HepG2 (cell line): ENCODE measurements at regions not wholly inside any gene's neighbourhood (a gene's known extent, or its start where the extent isn't known, plus 50 kb on each side); places are given as distances from the start of the nearest gene placed in this dataset.

Source experiments
- ATAC-seq: fragments of 200-7000 bp; cut with Tn5 transposase; 3 replicates; pipeline ENCODE4 v1.9.1; 2020; ENCODE audit warnings: mild to moderate bottlenecking, moderate library complexity
- BruUV-seq: library from RNA; stranded (reverse); fragments of 400-500 nt; replicated peaks from 2 replicates; lab custom pipeline; 2021; lab: Mats Ljungman, UMichigan
- CTCF ChIA-PET: fragments of 300-600 bp; formaldehyde crosslinking; extraction: SDS; loops from one replicate; lab custom pipeline; 2021; ENCODE audit warnings: low total read pairs, inconsistent platforms, low intra/inter-chr PET ratio; lab: Yijun Ruan, JAX
- POLR2A ChIA-PET: fragments of 350-600 bp; sonication (Branson Sonifier 250); formaldehyde crosslinking; loops from one replicate; lab custom pipeline; 2020; ENCODE audit warnings: antibody characterized with exemption, inconsistent platforms; lab: Yijun Ruan, JAX
- DNase-seq: peaks from one replicate; pipeline ENCODE4 v3.0.0-alpha.2; 2015; ENCODE audit warnings: low spot score
- FAIRE-seq: peaks from 3 replicates; lab custom pipeline; 2011; peaks lifted over from hg19 to GRCh38; lab: Jason Lieb, UNC
- H2AFZ ChIP-seq: one replicate; pipeline ENCODE4 v1.6.1; 2011; ENCODE audit warnings: low read length, inconsistent platforms
- H3K27ac ChIP-seq: fragments of 300-600 bp; 3 replicates; pipeline ENCODE4 v1.8.0; 2011; ENCODE audit warnings: mixed run types, mild to moderate bottlenecking, mixed read lengths, low read length, inconsistent platforms; ENCODE audit not compliant: insufficient read depth; ENCODE audit errors: extremely low read length
- H3K27me3 ChIP-seq, 2 experiments: fragments of 200-600 bp in 1 of 2; 2 replicates in 1 of 2; 3 replicates in 1 of 2; pipeline versions ENCODE4 v1.6.0 to v1.8.0; 2011; ENCODE audit warnings: low read length in 2 of 2, mild to moderate bottlenecking in 2 of 2, moderate library complexity in 2 of 2, inconsistent platforms in 1 of 2; ENCODE audit not compliant: insufficient read depth in 2 of 2, control insufficient read depth in 1 of 2
- H3K36me3 ChIP-seq, 2 experiments: fragments of 200-600 bp in 1 of 2; replicated peaks in 1 of 2; 2 replicates in 1 of 2; 3 replicates in 1 of 2; pipeline versions ENCODE4 v1.5.1 to v1.8.0; 2011; ENCODE audit warnings: low read length in 2 of 2, inconsistent platforms in 1 of 2; ENCODE audit not compliant: insufficient read depth in 2 of 2, control insufficient read depth in 1 of 2
- H3K4me1 ChIP-seq: 2 replicates; pipeline ENCODE4 v1.5.1; 2012; ENCODE audit warnings: low read length, inconsistent platforms; ENCODE audit not compliant: insufficient read depth
- H3K4me2 ChIP-seq: 2 replicates; pipeline ENCODE4 v1.6.0; 2011; ENCODE audit warnings: low read depth, low read length, inconsistent platforms
- H3K4me3 ChIP-seq, 3 experiments: fragments of 200-600 bp in 1 of 3; sonication (generic), shearing (Covaris generic) in 1 of 3; replicated peaks in 1 of 3; 2 replicates each; pipeline ENCODE4 v1.5.1; 2011 to 2016; ENCODE audit warnings: low read length in 3 of 3, inconsistent platforms in 2 of 3, low read depth in 2 of 3, mild to moderate bottlenecking in 2 of 3, control low read depth in 1 of 3, mixed read lengths in 1 of 3; ENCODE audit not compliant: insufficient read depth in 1 of 3
- H3K79me2 ChIP-seq: one replicate; pipeline ENCODE4 v1.6.1; 2011; ENCODE audit warnings: low read length, inconsistent platforms; ENCODE audit not compliant: insufficient read depth
- H3K9ac ChIP-seq: 2 replicates; pipeline ENCODE4 v1.6.0; 2011; ENCODE audit warnings: mild to moderate bottlenecking, low read depth, low read length, inconsistent platforms; ENCODE audit not compliant: insufficient read depth
- H3K9me3 ChIP-seq: 2 replicates; pipeline ENCODE4 v1.5.1; 2012; ENCODE audit warnings: mild to moderate bottlenecking, low read length
- H4K20me1 ChIP-seq: 2 replicates; pipeline ENCODE4 v1.6.0; 2011; ENCODE audit warnings: inconsistent platforms, mild to moderate bottlenecking, low read length, moderate library complexity; ENCODE audit not compliant: insufficient read depth
- ATRX ChIP-seq: sonication (generic); formaldehyde crosslinking; IDR thresholded peaks from 2 replicates; pipeline ENCODE4 v1.4.0; 2020; ENCODE audit warnings: missing genetic modification reagents, borderline replicate concordance
- EZH2 ChIP-seq: conservative IDR thresholded peaks from 2 replicates; pipeline ENCODE4 v1.6.1; 2012; ENCODE audit warnings: mild to moderate bottlenecking, low read depth, low read length, moderate library complexity
- FOXK1 ChIP-seq: sonication (generic); formaldehyde crosslinking; IDR thresholded peaks from 2 replicates; pipeline ENCODE4 v1.4.0; 2020; ENCODE audit warnings: low read depth, missing genetic modification reagents, borderline replicate concordance
- NFRKB ChIP-seq: fragments of 450-650 bp; IDR thresholded peaks from 2 replicates; pipeline ENCODE4 v1.6.1; 2017
- NKX3-1 ChIP-seq: sonication (generic); formaldehyde crosslinking; IDR thresholded peaks from 2 replicates; pipeline ENCODE4 v1.5.0; 2020; ENCODE audit warnings: missing genetic modification reagents
- PCBP2 ChIP-seq: fragments of 200-400 bp; formaldehyde crosslinking; optimal IDR thresholded peaks from 2 replicates; pipeline ENCODE3; 2018; ENCODE audit warnings: low read length, low read depth; ENCODE audit not compliant: poor library complexity, severe bottlenecking
- PPARG ChIP-seq: conservative IDR thresholded peaks from 2 replicates; pipeline ENCODE4 v1.6.1; 2016; ENCODE audit warnings: missing biosample characterization, missing genetic modification reagents
- RELA ChIP-seq: sonication (generic); formaldehyde crosslinking; IDR thresholded peaks from 2 replicates; pipeline ENCODE4 v1.4.0; 2020; ENCODE audit warnings: missing genetic modification reagents
- RXRA ChIP-seq: sonication (generic); formaldehyde crosslinking; IDR thresholded peaks from 2 replicates; pipeline ENCODE4 v1.5.1; 2020; ENCODE audit warnings: missing genetic modification reagents
- RXRB ChIP-seq: IDR thresholded peaks from 2 replicates; pipeline ENCODE4 v1.6.1; 2016; ENCODE audit warnings: borderline replicate concordance, missing genetic modification reagents, missing compliant biosample characterization
- SUZ12 ChIP-seq: fragments of 150-350 bp; IDR thresholded peaks from 2 replicates; pipeline ENCODE4 v1.6.1; 2014; ENCODE audit warnings: low read depth, low read length
- U2AF2 ChIP-seq: fragments of 200-400 bp; formaldehyde crosslinking; IDR thresholded peaks from 2 replicates; pipeline ENCODE4 v1.6.1; 2017; ENCODE audit warnings: low read depth, mild to moderate bottlenecking, low read length
- ZFP90 ChIP-seq: sonication (generic); formaldehyde crosslinking; IDR thresholded peaks from 2 replicates; pipeline ENCODE4 v1.8.0; 2022; ENCODE audit warnings: missing genetic modification reagents, mild to moderate bottlenecking, inconsistent platforms, borderline replicate concordance
- ZIK1 ChIP-seq: sonication (generic); formaldehyde crosslinking; IDR thresholded peaks from 2 replicates; pipeline ENCODE4 v1.5.0; 2020; ENCODE audit warnings: mild to moderate bottlenecking, low read depth, missing genetic modification reagents, borderline replicate concordance
- ZNF282 ChIP-seq: fragments of 450-650 bp; IDR thresholded peaks from 2 replicates; pipeline ENCODE4 v1.6.1; 2018; ENCODE audit not compliant: partially characterized antibody
- ZNF333 ChIP-seq: sonication (generic); formaldehyde crosslinking; IDR thresholded peaks from 2 replicates; pipeline ENCODE4 v1.4.0; 2020; ENCODE audit warnings: mild to moderate bottlenecking, missing genetic modification reagents, borderline replicate concordance
- ZNF749 ChIP-seq: sonication (generic); formaldehyde crosslinking; IDR thresholded peaks from 2 replicates; pipeline ENCODE4 v1.8.0; 2022; ENCODE audit warnings: mild to moderate bottlenecking, missing genetic modification reagents, moderate library complexity, borderline replicate concordance
- WGBS: methylation state at CpG from one replicate; pipeline ENCODE4 v1.1.6; 2017; ENCODE audit warnings: low lambda C conversion rate; 5-methylcytosine and 5-hydroxymethylcytosine counted together
- in situ Hi-C: cut with HindIII; loops from 2 replicates; pipeline ENCODE4 v1.10.0; 2017; ENCODE audit warnings: low pct_unique_long_range_greater_than_20kb; ENCODE audit not compliant: extremely low pct_ligation_motif_present
- intact Hi-C: fragments of 100-400 bp; cut with micrococcal nuclease; formaldehyde crosslinking; loops from one replicate; pipeline ENCODE4 v1.10.0; 2022; ENCODE audit not compliant: unreplicated experiment
- TF ChIP-seq, protein P1 (sequence below): sonication (generic); formaldehyde crosslinking; IDR thresholded peaks from 2 replicates; pipeline ENCODE4 v1.8.1; 2022; ENCODE audit warnings: low read depth, mild to moderate bottlenecking, missing genetic modification reagents

DNA sequence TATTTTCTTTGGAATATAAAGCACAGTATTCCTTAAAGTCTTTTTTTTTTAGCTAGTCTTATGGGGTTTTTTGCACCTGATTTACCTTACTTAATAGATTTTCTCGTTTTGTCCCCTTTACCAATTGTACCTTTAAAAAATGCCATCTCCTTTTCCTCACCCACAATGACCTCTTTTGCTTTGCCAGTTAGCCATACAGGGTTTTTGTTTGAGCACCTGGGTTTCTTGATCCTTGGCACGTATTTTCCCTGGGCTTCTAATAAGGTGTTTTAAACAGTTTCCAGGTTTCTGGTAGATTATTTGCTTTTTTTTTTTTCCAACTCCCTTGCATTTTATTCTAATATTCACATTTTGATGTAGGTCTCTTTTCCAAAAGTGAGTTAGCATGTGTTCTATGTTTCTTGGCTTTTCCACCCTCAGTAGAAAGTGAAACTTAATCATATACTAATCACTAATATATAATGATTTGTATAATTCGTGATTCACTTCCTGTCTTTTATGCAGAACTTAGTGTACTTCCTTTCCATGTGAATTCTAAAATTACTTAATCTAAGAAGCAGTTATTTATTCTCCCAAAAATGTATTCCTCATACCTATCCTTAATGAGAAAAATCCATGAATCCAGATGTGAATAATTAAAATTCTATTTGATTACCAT lies 673.9 kb upstream of the RGMB start:
- Histone ChIP-seq H3K4me2 (no peak overlapping the region), H3K27ac (no peak overlapping the region), H2AFZ (no peak overlapping the region), H3K79me2 (no peaks in the 10 kb centered on the region), H3K4me1 (no peaks in the 10 kb centered on the region), H3K9ac (no peak overlapping the region), H3K9me3 (no peaks in the 10 kb centered on the region), H4K20me1 (no peaks in the 10 kb centered on the region), H3K4me3 (no peak overlapping the region), H3K36me3 (no peaks in the 10 kb centered on the region), H3K27me3 (no peaks in the 10 kb centered on the region)
- no peak for FAIRE-seq
- ChIA-PET CTCF (no interaction called here), POLR2A (no interaction called here)
- intact Hi-C loops: no loop called here
- no peak for TF ChIP-seq ZNF282
- no peak for TF ChIP-seq NFRKB
- no peak for TF ChIP-seq SUZ12
- no peak for TF ChIP-seq FOXK1 (CRISPR knock-in tag)
- no peak for TF ChIP-seq EZH2
- no peak for TF ChIP-seq ZNF333 (CRISPR knock-in tag)
- no peak for TF ChIP-seq ATRX (CRISPR knock-in tag)
- no peak for TF ChIP-seq ZFP90
- no peak for TF ChIP-seq ZIK1
- no peak for TF ChIP-seq RELA (CRISPR knock-in tag)
- TF ChIP-seq PPARG (CRISPR knock-in tag): no peak
- no peak for TF ChIP-seq U2AF2
- TF ChIP-seq, protein P1, sequence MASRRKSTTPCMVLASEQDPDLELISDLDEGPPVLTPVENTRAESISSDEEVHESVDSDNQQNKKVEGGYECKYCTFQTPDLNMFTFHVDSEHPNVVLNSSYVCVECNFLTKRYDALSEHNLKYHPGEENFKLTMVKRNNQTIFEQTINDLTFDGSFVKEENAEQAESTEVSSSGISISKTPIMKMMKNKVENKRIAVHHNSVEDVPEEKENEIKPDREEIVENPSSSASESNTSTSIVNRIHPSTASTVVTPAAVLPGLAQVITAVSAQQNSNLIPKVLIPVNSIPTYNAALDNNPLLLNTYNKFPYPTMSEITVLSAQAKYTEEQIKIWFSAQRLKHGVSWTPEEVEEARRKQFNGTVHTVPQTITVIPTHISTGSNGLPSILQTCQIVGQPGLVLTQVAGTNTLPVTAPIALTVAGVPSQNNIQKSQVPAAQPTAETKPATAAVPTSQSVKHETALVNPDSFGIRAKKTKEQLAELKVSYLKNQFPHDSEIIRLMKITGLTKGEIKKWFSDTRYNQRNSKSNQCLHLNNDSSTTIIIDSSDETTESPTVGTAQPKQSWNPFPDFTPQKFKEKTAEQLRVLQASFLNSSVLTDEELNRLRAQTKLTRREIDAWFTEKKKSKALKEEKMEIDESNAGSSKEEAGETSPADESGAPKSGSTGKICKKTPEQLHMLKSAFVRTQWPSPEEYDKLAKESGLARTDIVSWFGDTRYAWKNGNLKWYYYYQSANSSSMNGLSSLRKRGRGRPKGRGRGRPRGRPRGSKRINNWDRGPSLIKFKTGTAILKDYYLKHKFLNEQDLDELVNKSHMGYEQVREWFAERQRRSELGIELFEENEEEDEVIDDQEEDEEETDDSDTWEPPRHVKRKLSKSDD (CRISPR knock-in tag): no peak
- no peak for TF ChIP-seq RXRA (CRISPR knock-in tag)
- no peak for TF ChIP-seq ZNF749
- no peak for TF ChIP-seq NKX3-1 (CRISPR knock-in tag)
- TF ChIP-seq RXRB (CRISPR knock-in tag): no peak
- no peak for TF ChIP-seq PCBP2
- 1% methylated on average over 3 of the region's 3 CpGs for WGBS
- in situ Hi-C loops: no loop called here
- no TSS peak for BruUV-seq
- ATAC-seq: no peak
- DNase-seq: no peak
